Osteoblast (primary cell): ENCODE measurements at regions not wholly inside any gene's neighbourhood (a gene's known extent, or its start where the extent isn't known, plus 50 kb on each side); places are given as distances from the start of the nearest gene placed in this dataset.
A peak's percentile ranks its signal among the peaks of the same experiment; 100 is the strongest.

ENCODE experiments used
- DNase-seq: peaks from one replicate; pipeline ENCODE4 v3.0.0; 2011; ENCODE audit warnings: low spot score, mixed read lengths; ENCODE audit not compliant: insufficient read length; ENCODE audit errors: missing footprints
- H2AFZ ChIP-seq: 2 replicates; pipeline ENCODE4 v1.6.0; 2011; ENCODE audit warnings: mild to moderate bottlenecking, low read length
- H3K27ac ChIP-seq: 2 replicates; pipeline ENCODE4 v1.5.1; 2011; ENCODE audit warnings: mild to moderate bottlenecking, low read depth, low read length, moderate library complexity
- H3K27me3 ChIP-seq: 2 replicates; pipeline ENCODE4 v1.6.0; 2012; ENCODE audit warnings: mild to moderate bottlenecking, control low read depth, inconsistent platforms, low read length, moderate library complexity; ENCODE audit not compliant: insufficient read depth
- H3K36me3 ChIP-seq: 2 replicates; pipeline ENCODE4 v1.5.1; 2011; ENCODE audit warnings: mild to moderate bottlenecking, low read length, control low read depth, moderate library complexity; ENCODE audit not compliant: insufficient read depth
- H3K4me1 ChIP-seq: 2 replicates; pipeline ENCODE4 v1.5.1; 2011; ENCODE audit warnings: mild to moderate bottlenecking, low read length, control low read depth, moderate library complexity; ENCODE audit not compliant: insufficient read depth
- H3K4me2 ChIP-seq: 2 replicates; pipeline ENCODE4 v1.6.0; 2011; ENCODE audit warnings: mild to moderate bottlenecking, low read length; ENCODE audit not compliant: insufficient read depth
- H3K4me3 ChIP-seq: fragments of 200-600 bp; sonication (generic); 3 replicates; pipeline ENCODE4 v1.5.1; 2012; ENCODE audit warnings: mild to moderate bottlenecking, low read length, inconsistent platforms; ENCODE audit not compliant: insufficient read depth
- H3K79me2 ChIP-seq: 2 replicates; pipeline ENCODE4 v1.6.0; 2012; ENCODE audit warnings: mild to moderate bottlenecking, low read length, control low read depth, inconsistent platforms; ENCODE audit not compliant: insufficient read depth
- H3K9me3 ChIP-seq: 2 replicates; pipeline ENCODE4 v1.5.1; 2011; ENCODE audit warnings: low read depth, low read length, control low read depth
- H4K20me1 ChIP-seq: 2 replicates; pipeline ENCODE4 v1.6.0; 2012; ENCODE audit warnings: mild to moderate bottlenecking, low read length, control low read depth; ENCODE audit not compliant: insufficient read depth
- CTCF ChIP-seq: IDR thresholded peaks from 2 replicates; pipeline ENCODE4 v1.5.1; 2011; ENCODE audit warnings: mild to moderate bottlenecking, low read depth, low read length, moderate library complexity; ENCODE audit errors: extremely low read depth

GRCh38 chr15:88746451-88746850, 56.8 kb upstream of the ACAN start:
- Histone ChIP-seq H3K36me3 (no peaks in the 10 kb centered on the region), H3K27ac (no peak overlapping the region), H3K4me2 (no peak overlapping the region), H3K79me2 (no peaks in the 10 kb centered on the region), H3K4me3 (no peak overlapping the region), H2AFZ (no peak overlapping the region), H3K4me1 (peaks cover 39% of the 10 kb centered on the region), H3K27me3 (peaks cover 3% of the 10 kb centered on the region), H3K9me3 (no peaks in the 10 kb centered on the region), H4K20me1 (no peaks in the 10 kb centered on the region)
- no peak for DNase-seq
- no peak for TF ChIP-seq CTCF

- no peaks in the 10 kb centered on the region for H3K79me2 ChIP-seq
- H3K27ac ChIP-seq = peak overlapping the region; percentile 53
- H3K36me3 ChIP-seq = no peaks in the 10 kb centered on the region
- H3K9me3 ChIP-seq = no peaks in the 10 kb centered on the region
- H3K4me2 ChIP-seq = no peak overlapping the region
- H2AFZ ChIP-seq = no peak overlapping the region
- no peaks in the 10 kb centered on the region for H3K27me3 ChIP-seq
- no peak overlapping the region for H3K4me3 ChIP-seq
- no peak for TF ChIP-seq CTCF
- no peak for DNase-seq
- H4K20me1 ChIP-seq = no peaks in the 10 kb centered on the region
- peaks cover 39% of the 10 kb centered on the region for H3K4me1 ChIP-seq
Observed at GRCh38 chr15:88747111-88747510, 56.1 kb upstream of the ACAN start.

GRCh38 chr15:88747631-88748030, 55.6 kb upstream of the ACAN start:
- peaks cover 39% of the 10 kb centered on the region for H3K4me1 ChIP-seq
- no peaks in the 10 kb centered on the region for H3K27me3 ChIP-seq
- no peak overlapping the region for H2AFZ ChIP-seq
- peak overlapping the region; percentile 8 for H3K4me2 ChIP-seq
- no peak for TF ChIP-seq CTCF
- no peak overlapping the region for H3K4me3 ChIP-seq
- H3K79me2 ChIP-seq = no peaks in the 10 kb centered on the region
- no peaks in the 10 kb centered on the region for H3K36me3 ChIP-seq
- no peaks in the 10 kb centered on the region for H4K20me1 ChIP-seq
- H3K9me3 ChIP-seq = no peaks in the 10 kb centered on the region
- H3K27ac ChIP-seq = peak overlapping the region; percentile 53
- DNase-seq = no peak

GRCh38 chr15:88748081-88748480, 55.2 kb upstream of the ACAN start:
- Histone ChIP-seq H4K20me1 (no peaks in the 10 kb centered on the region), H3K9me3 (no peaks in the 10 kb centered on the region), H3K4me2 (peak overlapping the region; percentile 8), H3K27ac (peak overlapping the region; percentile 53), H2AFZ (no peak overlapping the region), H3K4me1 (peaks cover 39% of the 10 kb centered on the region), H3K36me3 (no peaks in the 10 kb centered on the region), H3K4me3 (no peak overlapping the region), H3K79me2 (no peaks in the 10 kb centered on the region), H3K27me3 (no peaks in the 10 kb centered on the region)
- no peak for DNase-seq
- TF ChIP-seq CTCF = no peak
